ENCODE measurements at regions not wholly inside any gene's neighbourhood (a gene's known extent, or its start where the extent isn't known, plus 50 kb on each side); places are given as distances from the start of the nearest gene placed in this dataset.

DNA sequence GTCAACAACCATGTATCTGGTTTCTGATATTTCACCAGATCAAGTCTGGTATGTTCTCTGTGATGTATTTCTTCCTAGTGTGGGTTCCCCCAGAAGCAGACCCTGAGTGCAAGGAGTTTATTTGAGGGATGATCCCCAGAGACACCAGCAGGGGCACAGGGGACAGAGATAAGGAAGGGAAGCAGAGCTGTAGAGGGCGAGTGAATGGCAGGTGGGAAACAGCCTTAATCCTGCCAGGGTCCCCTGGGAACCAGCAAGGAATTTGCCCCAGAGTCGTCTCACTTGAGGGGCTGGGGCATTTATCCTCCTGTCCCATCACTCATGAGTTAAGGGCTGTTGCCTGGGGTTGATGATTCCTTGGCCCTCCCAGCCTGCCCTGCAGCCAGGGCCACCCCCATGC lies 206.4 kb upstream of the BCOR start:
- no peak for DNase-seq

DNA sequence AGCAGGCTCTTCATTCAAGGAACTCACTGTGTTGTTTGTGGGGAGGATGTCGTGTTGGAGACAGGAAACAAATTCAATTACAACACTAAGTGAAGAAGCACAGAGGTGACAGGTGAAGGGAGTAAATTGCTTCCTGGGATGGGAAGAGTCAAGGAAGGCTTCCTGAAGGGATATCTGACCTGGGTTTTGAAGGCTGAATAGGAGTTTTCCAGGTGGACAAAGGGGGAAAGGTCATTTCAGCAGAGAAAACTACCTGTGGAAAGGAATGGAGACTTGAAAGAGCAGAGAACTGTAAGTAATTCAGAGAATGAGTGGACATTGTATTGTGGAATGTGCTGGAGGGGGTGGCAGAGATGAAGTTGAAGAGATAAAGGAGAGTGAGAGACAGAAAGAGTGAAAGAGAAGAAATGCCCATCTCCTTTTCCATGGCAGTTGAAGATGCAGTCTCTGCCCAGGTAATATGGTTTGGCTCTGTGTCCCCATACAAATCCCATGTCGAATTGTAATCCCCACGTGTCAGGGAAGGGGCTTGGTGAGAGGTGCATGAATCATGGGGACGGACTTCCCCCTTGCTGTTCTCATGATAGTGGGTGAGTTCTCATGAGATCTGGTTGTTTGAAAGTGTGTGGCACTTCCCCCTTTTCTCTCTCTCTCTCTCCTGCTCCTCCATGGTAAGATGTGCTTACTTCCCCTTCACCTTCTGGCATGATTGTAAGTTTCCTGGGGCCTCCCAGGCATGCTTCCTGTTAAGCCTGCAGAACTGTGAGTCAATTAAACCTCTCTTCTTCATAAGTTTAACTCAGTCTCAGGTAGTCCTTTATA lies 205.7 kb upstream of the BCOR start:
- no peak for DNase-seq

DNA sequence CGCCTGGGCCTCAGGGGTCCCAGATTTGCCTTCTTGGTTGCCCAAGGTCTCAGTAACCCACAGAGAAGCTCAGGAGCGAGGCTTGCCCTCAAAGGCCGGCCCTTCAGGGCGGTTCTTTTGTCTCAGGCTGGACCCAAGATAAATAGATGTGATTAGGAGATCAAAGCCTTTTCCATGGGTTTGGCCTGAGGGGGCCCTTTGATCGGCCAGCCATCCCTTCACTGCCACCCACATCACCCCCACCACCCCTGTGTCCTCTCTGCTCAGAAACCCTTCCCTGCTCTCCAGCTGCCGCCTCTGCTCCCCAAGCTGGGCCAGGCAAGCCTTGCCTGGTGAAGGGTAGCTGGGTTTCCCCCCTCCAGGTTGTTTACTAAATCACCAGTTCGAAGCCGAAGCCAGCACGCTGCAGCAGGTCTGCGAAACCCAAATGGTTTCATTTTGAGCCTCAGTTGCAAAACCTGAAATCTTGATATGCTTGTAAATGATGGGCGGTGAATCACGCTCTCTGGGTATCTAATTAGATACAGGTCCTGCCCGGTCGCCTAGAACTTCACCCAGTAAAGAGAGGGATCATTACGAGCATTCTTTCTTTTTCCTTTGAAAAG lies 202.6 kb upstream of the BCOR start:
- no peak for DNase-seq

DNA sequence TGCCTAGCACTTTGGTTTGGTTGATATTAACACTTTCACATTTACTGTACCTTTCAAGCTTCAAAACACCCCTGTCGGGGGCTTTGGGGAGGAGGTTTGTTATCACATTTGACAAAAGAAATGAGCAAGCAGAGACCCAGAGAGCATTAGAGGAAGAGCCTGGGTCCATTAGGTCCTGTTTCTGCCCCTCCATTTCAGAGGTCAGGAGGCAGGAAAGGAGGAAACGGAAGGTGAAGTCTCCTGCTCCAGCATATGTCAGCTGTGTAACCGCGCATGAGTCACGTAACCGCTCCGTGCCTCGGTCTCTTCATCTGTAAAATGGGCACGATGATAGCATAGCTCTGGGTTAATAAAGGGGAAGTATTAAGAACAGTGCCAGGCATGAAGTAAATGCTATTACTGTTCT lies 201.9 kb upstream of the BCOR start:
- DNase-seq: no peak

DNA sequence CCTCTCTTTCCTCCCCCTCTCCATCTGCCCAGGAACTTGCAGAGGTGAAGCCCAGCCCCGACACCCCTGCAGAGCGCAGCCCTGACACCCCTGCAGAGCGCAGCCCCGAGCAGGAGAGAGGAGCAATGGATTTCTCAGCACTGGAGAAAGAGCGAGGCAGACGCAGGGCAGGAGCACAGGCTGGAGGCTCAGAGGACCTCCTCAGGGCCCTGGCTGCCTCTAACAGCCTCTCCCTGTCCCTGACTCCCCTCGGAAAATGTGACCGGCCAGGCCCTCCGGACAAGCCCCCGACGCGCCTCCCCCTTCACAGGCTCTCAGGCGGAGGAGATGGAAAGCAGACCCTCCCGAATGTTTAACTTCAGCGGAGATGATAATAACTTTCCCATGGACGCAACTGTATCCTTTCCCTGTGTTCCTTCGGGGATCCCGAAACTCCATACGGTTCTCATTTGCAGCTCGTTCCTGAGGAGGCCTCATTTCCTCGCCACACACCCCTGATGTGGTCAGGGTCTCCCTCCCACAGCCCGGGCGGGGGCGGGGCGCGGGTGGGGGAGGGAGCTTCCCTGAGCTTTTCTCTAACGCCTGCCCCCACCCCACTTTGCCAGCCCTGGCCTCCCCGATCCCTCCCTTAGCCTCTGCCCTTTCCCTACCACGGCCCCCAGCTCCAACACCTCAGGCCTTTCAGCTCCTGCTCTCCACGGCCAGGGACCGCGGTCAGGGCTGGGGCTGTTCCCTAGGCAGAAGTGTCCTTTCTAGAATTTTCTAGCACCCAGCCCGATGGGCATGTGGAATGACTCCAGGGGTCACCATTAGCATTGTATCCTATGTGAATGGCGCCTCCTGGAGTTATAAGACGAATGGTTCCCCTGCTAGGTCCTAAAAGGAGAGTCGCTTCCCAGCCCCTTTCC lies 201.1 kb upstream of the BCOR start:
- DNase-seq: no peak

DNA sequence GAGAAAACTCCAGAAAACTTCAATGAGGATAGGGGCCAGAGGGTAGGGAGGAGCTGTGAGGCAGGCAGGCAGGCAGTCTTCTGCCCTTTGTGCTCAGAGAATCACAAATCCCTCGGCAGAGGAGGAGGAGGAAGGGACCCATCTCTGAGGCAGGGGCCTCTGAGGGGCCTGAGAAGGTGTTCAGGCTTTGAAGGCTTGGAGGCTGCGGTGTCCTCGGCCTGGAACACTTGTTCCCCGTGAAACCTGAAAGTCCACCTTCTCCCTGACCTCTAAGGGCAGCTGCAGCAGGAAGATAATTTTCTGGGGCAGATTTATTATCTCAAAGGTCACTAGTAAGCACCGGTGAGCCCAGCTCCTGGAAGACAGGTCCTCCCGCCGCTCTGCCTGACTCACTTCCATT lies 200.3 kb upstream of the BCOR start:
- DNase-seq: no peak

DNA sequence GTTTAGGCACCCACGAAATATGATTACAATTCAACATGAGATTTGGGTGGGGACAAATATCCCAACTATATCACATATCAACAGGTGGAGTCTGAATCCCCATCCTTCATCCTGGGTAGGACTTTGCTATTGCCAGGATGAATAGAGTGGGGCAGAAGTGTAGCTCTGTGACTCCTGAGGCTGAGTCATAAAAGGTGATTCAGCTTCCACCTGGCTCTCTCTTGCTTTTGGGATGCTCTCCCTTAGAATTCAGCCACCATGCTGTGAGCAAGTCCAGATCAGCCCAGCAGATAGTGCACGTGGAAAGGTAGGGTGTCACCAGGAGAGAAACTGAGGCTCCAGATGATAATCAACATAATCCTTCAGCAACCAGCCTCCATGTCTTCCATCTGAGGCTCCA lies 193.8 kb upstream of the BCOR start:
- DNase-seq: no peak

DNA sequence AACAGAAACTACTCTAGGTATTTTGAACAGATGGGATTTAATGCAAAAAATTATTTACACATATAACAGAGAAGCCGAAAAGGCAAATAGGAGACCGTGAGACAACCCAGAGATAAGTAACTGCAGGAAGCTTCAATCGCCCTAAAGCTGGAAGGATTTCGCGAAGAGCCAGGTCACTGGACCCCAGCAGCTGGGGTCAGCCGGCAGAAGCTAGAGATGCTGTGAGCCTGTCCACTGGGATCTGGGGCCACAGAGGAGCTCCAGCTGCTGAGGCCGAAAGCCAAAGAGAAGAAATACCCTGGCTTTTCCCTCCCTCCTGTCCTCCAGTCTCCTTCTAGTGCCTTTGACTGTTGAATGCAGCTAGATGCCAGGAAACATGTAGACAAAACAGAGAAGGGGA lies 192.8 kb upstream of the BCOR start:
- no peak for DNase-seq

DNA sequence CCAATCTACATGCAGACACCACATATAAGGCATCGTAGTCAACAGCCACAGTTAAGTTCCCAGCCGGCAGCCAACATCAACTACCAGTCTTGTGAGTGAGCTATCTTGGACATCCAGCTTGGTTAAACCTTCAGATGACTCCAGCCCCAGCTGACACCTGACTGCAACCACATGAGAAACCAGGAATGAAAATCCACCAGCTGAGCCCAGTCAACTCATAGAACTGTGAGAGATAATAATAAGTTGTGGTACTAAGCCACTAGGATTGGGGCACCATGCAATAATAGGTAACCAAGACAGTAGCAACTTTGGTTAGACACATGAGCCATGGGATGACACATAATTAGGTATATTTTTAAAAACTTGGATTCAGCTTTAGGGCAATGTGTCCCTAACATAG lies 188.1 kb upstream of the BCOR start:
- DNase-seq: no peak

DNA sequence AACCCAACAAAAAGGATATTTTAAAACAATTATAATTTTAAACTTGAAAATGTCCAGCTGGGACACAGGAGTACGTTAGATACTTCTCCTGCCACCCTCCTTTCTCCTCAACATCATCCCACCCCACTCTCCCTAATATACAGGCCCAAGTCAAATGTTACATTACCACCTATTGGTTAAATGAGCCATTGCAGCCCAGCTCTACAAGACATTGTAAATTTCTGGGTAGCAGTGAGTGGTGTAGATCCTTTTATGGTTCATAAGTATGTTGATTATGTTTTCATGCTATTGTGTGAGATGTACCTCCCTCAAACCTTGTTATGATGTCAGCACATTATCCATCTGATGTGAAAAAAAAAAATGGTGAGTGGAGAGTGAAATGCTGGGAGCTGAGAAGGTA lies 187.1 kb upstream of the BCOR start:
- DNase-seq: no peak

DNA sequence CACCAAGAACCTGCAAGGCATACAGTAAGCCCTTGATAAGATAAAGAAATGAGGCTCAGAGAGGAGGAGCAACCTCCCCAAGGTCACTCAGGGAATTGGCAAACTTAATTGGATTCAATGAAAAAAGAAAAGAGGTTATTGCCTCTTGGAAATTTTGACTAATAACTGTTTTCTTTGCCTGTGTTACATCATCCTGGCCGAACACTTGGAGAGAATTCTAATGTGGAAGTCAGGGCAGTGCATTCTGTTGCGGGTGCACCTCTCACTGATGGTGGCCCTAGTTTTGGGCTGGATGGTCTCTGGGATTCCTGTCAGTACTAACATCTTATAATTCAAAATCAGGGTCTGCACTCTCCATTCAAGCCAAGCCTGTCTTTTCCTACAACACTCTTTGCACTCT lies 186.2 kb upstream of the BCOR start:
- DNase-seq: no peak

DNA sequence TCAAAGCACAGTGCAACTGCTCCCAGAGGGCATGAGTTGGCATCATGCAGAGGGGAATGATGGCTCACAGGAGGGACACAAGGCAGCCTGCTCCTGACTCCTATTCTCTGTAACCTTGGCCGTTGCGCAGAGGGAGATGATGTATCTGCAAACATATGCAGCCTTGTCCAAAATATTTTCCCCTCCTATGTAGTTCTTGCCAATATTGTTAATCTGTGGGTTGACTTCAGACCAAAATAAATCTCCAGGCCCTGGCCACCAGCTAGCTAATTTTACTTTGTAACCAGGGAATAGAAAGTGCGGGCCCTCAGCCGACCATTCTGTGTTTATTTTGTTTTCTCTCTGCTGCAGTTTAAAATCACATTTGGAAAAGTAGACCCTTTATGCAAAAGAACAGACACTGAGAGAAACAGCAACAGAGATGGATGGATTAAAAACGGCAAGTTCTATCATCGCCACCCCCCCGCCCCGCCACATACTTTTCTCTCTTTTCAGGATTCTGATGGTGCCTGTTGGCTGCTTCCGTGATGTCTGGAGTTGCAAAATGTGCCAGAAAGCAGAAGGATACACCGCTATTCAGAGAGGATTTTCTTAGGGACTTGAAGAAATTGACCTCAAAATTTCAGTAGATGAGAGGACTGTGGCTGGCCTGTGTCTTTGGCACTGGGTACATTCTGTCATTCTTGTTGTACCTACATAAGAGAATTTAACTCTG lies 185.3 kb upstream of the BCOR start:
- no peak for DNase-seq

DNA sequence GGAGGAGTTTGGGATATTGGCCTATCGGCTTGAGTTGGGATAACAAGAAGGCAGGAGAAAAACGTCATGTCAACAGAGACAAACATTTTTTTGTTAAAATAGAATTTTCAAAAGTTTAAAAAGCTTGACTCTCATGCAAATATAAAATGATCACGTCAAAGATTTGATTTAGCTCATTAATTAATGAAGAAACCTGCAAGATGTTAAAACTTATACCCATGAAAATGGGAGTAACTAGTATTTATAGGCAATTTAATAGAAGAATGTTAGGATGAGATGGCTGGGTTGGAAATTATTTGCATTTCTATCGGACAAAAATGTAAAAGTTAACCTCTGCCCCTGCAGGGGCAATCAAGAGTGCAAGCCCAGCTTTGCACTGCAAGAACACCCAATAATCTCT lies 184.6 kb upstream of the BCOR start:
- no peak for DNase-seq

DNA sequence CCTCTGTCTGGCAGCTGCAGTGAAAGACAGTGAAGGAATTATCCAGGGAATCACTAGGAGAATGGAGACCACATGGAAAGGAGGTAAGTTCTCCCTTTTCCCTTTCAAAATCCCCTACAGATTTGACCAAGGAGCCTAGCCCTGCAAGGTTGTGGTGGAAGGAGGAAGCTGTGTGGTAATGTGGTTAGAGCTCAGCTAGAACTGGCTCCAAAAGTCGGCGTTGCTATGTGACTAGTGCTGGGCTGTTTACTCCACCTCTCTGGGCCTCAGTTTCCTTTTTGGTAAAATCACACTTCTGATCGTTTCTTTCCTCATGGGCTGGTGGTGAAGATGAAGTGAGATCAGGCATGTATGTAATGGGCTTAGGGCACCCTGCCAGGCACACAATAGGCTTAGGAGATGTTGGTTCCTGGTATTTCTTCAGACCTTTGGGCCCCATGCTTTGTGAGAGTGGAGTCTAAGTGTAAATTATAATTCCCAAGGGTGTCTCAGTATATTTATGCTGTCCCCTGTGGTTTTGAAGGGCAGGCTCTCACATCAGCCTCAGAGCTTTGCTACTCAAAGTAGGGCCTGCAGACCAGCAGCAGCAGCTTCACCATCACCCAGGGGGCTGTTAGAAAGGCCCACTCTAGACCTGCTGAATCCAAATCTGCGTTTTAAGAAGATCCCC lies 183.7 kb upstream of the BCOR start:
- DNase-seq: no peak

DNA sequence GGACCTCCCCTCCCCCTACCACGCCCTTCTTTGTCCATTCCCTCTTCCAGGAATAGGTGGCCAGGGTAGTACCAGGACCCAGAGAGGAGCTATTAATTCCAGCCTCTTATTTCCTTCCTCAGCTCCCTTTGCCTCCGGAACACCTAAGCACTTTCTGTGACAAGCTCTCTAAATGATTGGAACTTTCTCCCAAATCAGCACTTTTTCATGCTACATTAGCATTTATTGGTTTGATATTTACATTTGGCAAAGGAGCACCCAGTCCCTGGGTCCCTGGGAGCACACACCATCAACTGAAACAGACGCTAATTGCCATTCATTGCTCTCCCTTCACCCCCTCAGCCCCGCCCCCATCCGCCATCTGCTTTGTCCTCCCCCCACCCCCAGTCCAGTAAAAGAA lies 182.0 kb upstream of the BCOR start:
- DNase-seq: no peak

DNA sequence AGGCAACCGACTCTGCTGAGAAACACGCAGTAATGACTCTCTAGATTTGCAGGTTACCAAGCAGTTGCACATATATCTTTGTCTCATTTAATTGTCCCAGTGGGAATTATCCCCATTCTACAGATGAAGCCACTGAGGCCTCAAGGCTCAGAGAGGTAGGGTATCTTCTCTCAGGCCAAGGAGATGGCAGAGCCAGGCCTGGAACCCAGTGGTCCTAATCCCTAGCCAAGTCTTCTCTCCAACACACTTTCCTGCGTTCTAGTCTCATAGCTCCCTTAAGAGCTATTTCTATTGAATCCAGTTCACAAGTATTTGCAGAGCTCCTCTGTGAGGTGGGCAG lies 181.3 kb upstream of the BCOR start:
- no peak for DNase-seq

DNA sequence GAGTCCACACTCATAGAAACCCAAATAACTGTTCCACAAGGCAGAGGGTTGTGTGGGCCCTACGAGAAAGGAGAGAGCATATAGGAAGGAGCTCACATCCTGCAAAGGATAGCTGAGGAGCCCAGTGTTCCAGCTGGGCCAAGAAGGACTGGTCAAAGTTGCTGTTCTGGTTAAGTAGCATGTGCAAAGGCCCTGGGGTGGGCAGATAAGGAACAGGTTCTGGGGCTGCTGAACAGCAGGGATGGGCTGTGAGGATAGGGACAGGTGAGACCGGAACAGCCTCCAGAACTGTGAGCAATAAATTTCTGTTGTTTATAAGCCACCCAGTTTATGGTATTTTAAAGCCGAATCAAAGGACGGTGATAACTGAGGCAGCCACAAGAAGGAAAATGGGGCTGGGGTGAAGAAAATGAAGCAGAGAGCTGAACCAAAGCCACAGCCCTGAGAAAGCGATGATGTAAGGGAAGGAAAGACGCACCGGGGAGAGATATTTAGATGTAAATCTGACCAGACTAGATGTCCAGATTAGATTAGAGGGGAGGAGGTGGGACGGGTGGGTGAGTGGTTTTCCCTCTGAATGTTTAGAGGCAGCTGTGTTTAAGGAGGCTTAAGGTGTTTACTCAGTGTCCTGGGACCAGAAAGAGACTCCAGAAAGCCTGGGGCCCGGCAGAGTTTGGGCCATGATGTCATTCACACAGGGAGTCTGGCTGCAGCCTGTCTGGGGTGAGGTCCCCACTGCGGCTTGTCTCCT lies 180.8 kb upstream of the BCOR start:
- no peak for DNase-seq

DNA sequence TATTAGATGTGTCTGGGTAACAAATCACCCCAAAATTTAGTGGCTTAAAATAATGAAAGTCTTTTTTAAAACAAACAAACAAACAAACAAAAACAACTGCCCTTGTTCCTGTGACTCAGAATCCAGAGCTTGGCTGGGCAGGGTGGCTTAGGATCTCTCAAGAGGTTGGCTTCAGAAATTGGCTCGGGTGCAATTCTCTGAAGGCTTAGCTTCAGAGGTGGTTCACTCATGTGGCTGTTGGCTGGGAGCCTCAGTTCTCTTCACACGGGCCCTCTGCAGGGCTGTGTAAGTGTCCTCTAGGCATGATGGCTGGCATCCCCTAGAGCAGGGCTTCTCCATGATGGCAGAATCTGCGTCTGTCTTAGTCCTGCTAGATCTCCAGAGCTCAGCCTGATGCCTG lies 179.9 kb upstream of the BCOR start:
- DNase-seq: no peak

DNA sequence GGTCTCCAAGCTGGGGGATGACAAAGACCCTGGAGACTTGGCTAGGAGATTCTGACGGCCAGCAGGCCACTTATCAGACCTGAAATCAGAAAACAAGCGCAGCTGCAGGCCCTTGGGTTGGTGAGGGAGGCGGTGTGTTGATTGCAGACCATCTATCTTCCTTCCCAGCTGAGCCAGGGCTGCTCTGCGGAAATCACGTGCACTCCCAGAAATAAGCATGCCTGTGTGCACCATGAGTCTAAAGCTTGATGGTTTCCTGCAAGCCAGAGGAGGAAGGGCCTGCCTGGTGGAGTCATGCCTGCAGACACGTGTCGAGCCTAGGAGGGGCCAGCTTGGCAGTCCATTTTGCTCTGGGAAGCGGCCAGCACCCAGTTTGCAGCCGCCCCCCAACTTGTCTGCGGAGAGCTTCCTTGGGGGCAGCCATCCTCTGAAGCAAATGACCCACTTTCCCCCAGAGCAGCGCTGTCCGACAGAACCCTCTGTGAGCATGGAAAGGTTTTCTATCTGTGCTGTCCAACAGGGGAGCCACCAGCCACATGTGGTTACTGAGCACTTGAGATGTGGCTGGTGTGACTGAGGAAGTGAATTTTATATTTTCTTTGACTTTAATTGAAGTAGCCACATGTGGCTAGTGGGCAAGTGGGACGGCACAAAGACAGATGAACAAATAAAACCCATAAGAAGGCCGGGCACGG lies 175.7 kb upstream of the BCOR start:
- no peak for DNase-seq

DNA sequence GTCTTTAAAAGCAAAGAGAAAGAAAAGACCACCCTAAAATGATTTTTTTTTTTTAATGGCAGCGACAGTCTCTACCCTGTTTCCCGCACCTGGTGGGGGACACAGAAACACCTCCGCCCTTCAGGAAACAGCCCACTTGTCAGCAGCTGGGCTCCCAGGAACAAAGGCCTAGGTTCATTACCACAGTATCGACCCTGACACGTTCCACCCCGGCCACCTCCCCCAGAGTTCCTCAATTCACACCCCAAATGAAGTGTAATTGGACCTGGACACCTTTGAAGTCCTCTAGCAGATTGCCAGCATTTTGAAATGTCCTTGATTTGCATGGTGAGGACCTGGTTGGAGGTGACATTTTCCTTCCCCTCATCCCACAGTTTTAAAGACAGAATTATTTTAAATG lies 175.0 kb upstream of the BCOR start:
- DNase-seq: no peak

DNA sequence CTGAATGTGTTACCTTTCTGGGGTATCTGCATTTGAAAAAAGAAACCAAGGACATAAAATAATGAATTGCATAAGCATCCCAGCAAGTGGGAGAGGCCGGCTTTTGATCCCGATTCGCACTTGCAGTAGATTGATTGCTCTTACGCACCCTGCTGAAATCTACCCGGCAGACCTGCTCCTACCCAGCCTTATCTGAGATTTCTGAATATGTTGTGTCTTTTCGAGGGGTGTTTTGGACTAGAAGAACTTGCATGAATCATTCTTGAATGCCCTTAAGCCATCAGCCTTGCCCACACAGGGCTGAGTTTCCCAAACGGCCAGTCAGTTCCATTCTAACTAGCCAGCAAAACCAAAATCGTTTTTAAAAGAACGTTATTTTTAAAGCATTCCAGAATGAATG lies 174.4 kb upstream of the BCOR start:
- DNase-seq: no peak

DNA sequence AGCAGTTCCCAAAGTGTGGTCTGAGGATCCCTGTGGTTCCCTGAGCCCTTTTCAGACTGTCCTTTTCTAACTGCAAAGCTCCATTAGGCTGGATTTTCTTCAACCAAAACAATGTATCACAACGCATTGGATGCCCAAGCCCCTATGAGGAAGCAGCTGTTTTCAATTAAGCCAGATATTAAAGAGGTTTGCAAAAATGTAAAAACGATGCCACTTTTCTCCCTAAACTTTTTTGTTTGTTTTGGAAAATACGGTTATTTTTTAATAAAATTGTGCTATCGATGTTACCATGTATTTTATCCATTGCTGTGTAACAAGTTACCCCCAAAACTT lies 170.4 kb upstream of the BCOR start:
- DNase-seq: no peak
